Esophagus squamous epithelium (tissue), 4 donors: ENCODE measurements at regions not wholly inside any gene's neighbourhood (a gene's known extent, or its start where the extent isn't known, plus 50 kb on each side); places are given as distances from the start of the nearest gene placed in this dataset.

Source experiments
- CTCF ChIP-seq, 6 experiments: fragments of 450-650 bp in 4 of 6; fragments of 200-600 bp in 2 of 6; sonication (generic) in 2 of 6; IDR thresholded peaks; one replicate each; pipeline ENCODE4 v1.5.1; 2016 to 2019; ENCODE audit warnings: antibody characterized with exemption in 6 of 6, mild to moderate bottlenecking in 4 of 6, moderate library complexity in 4 of 6
- POLR2A ChIP-seq, 4 donors: fragments of 450-650 bp; IDR thresholded peaks; one replicate each; pipeline ENCODE4 v1.6.1; 2017; ENCODE audit warnings: antibody characterized with exemption in 4 of 4, mild to moderate bottlenecking in 4 of 4, moderate library complexity in 3 of 4

DNA sequence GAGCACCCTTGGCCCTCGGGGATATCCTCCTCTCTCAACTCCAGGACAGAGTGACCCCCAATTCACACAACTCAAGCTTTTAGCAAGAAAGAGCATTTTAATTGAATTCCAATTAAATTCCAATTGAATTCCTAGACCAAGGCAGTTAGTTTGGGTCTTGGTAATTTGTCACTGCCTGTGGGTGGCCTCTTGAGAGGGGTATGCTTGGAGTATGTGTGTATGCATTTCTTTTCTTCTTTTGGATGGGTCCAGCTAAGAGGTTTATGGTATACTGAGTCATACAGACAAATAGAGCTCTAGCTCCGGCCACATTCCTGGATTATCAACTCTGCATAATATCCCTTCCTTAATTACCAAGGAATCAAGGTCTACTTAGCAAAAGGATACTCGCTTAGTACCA is 136.7 kb downstream of the PCTP start:
- TF ChIP-seq CTCF (IDR thresholded peaks at IDR 0.05): no peak
- no peak for TF ChIP-seq POLR2A (IDR thresholded peaks at IDR 0.05)
